Left lung (tissue), 4 donors: ENCODE measurements at regions not wholly inside any gene's neighbourhood (a gene's known extent, or its start where the extent isn't known, plus 50 kb on each side); places are given as distances from the start of the nearest gene placed in this dataset.
A peak's percentile ranks its signal among the peaks of the same experiment; 100 is the strongest.

Experiments used
- ATAC-seq: fragments of 200-7000 bp; cut with Tn5 transposase; one replicate; pipeline ENCODE4 v1.9.1; 2020; ENCODE audit warnings: moderate library complexity
- DNase-seq, 4 donors: peaks; one replicate each; pipeline ENCODE4 v3.0.0-alpha.2; 2013 to 2020
- H3K27ac ChIP-seq, 2 donors: fragments of 200-600 bp; sonication (generic) in 1 of 2; one replicate each; pipeline versions ENCODE4 v1.5.0 to v1.8.0; 2020 to 2021
- H3K27me3 ChIP-seq, 2 donors: fragments of 200-600 bp; sonication (generic) in 1 of 2; one replicate each; pipeline versions ENCODE4 v1.5.0 to v1.8.0; 2020 to 2021
- H3K36me3 ChIP-seq, 2 donors: fragments of 200-600 bp; sonication (generic) in 1 of 2; one replicate each; pipeline versions ENCODE4 v1.5.0 to v1.8.0; 2020 to 2021
- H3K4me1 ChIP-seq, 2 donors: fragments of 200-600 bp; one replicate each; pipeline ENCODE4 v1.8.0; 2021
- H3K4me3 ChIP-seq, 2 donors: fragments of 200-600 bp; sonication (generic) in 1 of 2; one replicate each; pipeline versions ENCODE4 v1.5.0 to v1.8.0; 2020 to 2021; ENCODE audit warnings: mild to moderate bottlenecking in 1 of 2
- H3K9me3 ChIP-seq, 2 donors: fragments of 200-600 bp; sonication (generic) in 1 of 2; one replicate each; pipeline versions ENCODE4 v1.5.0 to v1.8.0; 2020 to 2021
- intact Hi-C, 2 donors: fragments of 100-400 bp; cut with DNase I; formaldehyde crosslinking; loops; one replicate each; pipeline versions ENCODE4 v1.11.2 to v1.14.2; 2022
- TF ChIP-seq, protein P1 (sequence below), 2 donors: fragments of 200-600 bp; sonication (generic) in 1 of 2; IDR thresholded peaks; one replicate each; pipeline versions ENCODE4 v1.5.0 to v1.8.0; 2021; ENCODE audit warnings: antibody characterized with exemption in 2 of 2
- donor health status: DM: no; HTN: yes; CAD: no.
- donor health status: DM: no; HTN: no; CAD: no.

DNA sequence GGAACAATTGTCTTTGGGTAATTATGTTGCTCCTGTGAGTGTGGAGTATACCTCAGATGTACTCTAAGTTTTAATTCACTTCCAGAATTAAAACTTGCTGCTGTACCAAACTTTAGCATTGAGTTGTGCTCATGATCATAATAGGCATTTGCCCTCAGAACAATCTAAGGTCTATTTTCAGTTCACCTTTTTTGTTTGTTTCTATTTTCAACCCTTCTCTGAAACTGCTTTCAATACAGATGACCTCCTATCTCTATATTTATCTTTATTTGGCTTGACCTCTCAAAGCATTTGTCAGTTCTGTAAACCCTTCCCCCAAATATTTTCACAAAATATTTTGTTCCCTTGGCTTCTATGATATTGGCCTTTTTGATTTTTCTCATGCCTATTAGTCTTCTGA, 873.0 kb downstream of the OLFM4 start:
- ATAC-seq, result no peak
- Histone ChIP-seq H3K36me3 (no peaks in the 10 kb centered on the region), H3K4me3 (no peak overlapping the region), H3K27ac (no peak overlapping the region), H3K27me3 (no peaks in the 10 kb centered on the region), H3K4me1 (no peaks in the 10 kb centered on the region), H3K9me3 (peaks cover 0 to 4% of the 10 kb centered on the region in 2 donors)
- no peak for DNase-seq
- intact Hi-C loops, result no loop called here
- TF ChIP-seq, protein P1, sequence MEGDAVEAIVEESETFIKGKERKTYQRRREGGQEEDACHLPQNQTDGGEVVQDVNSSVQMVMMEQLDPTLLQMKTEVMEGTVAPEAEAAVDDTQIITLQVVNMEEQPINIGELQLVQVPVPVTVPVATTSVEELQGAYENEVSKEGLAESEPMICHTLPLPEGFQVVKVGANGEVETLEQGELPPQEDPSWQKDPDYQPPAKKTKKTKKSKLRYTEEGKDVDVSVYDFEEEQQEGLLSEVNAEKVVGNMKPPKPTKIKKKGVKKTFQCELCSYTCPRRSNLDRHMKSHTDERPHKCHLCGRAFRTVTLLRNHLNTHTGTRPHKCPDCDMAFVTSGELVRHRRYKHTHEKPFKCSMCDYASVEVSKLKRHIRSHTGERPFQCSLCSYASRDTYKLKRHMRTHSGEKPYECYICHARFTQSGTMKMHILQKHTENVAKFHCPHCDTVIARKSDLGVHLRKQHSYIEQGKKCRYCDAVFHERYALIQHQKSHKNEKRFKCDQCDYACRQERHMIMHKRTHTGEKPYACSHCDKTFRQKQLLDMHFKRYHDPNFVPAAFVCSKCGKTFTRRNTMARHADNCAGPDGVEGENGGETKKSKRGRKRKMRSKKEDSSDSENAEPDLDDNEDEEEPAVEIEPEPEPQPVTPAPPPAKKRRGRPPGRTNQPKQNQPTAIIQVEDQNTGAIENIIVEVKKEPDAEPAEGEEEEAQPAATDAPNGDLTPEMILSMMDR (IDR thresholded peaks at IDR 0.05), result no peak

GRCh38 chr13:53907891-53908290, 879.3 kb downstream of the OLFM4 start:
- Histone ChIP-seq H3K9me3 (no peaks in the 10 kb centered on the region), H3K27ac (no peak overlapping the region), H3K36me3 (no peaks in the 10 kb centered on the region), H3K27me3 (no peaks in the 10 kb centered on the region), H3K4me3 (no peak overlapping the region), H3K4me1 (no peaks in the 10 kb centered on the region)
- intact Hi-C loops, result no loop called here
- DNase-seq, result no peak
- TF ChIP-seq, protein P1 (IDR thresholded peaks at IDR 0.05), result no peak
- ATAC-seq, result no peak

GRCh38 chr13:53920916-53921315, 892.3 kb downstream of the OLFM4 start:
- Histone ChIP-seq H3K4me1 (no peaks in the 10 kb centered on the region), H3K27ac (no peak overlapping the region), H3K36me3 (no peaks in the 10 kb centered on the region), H3K27me3 (no peaks in the 10 kb centered on the region), H3K4me3 (no peak overlapping the region), H3K9me3 (no peaks in the 10 kb centered on the region)
- peak in 2 of 4 donors; percentile 28 to 59 for DNase-seq
- ATAC-seq, result no peak
- intact Hi-C loops, result no loop called here
- TF ChIP-seq, protein P1 (IDR thresholded peaks at IDR 0.05), result no peak

DNA sequence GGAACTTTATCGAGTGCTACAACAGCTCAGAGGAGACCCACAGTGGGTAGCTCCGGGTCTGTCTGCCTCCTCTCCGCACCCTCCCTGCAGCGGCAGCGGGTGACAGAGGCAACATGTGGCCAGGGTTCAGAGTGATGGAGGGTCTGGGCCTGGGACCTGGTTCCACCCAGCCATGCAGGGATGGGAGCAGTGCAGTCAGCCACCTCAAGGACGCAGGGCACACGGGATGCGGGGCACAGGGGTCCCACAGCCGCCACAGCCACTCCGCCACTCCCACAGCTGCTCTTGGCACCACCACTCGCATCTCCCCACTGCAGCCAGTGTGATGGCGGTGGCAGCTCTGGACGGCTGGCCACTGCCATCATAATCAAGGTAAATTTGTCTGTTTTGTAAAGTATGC, 892.9 kb downstream of the OLFM4 start:
- DNase-seq (peak in 1 of 4 donors; percentile 36), ATAC-seq (no peak)
- H3K27me3 ChIP-seq, result no peaks in the 10 kb centered on the region
- H3K36me3 ChIP-seq, result no peaks in the 10 kb centered on the region
- no peak overlapping the region for H3K4me3 ChIP-seq
- no peaks in the 10 kb centered on the region for H3K4me1 ChIP-seq
- intact Hi-C loops, result no loop called here
- TF ChIP-seq, protein P1 (IDR thresholded peaks at IDR 0.05), result no peak
- H3K27ac ChIP-seq, result no peak overlapping the region
- peaks cover 0 to 1% of the 10 kb centered on the region in 2 donors for H3K9me3 ChIP-seq

GRCh38 chr13:53941588-53942190, 913.1 kb downstream of the OLFM4 start:
- Histone ChIP-seq H3K9me3 (no peaks in the 10 kb centered on the region), H3K27ac (no peak overlapping the region), H3K4me3 (no peak overlapping the region), H3K36me3 (no peaks in the 10 kb centered on the region), H3K27me3 (no peaks in the 10 kb centered on the region), H3K4me1 (no peaks in the 10 kb centered on the region)
- intact Hi-C loops, result no loop called here
- TF ChIP-seq, protein P1 (IDR thresholded peaks at IDR 0.05), result no peak
- ATAC-seq (no peak), DNase-seq (no peak)
